ENCODE measurements at regions not wholly inside any gene's neighbourhood (a gene's known extent, or its start where the extent isn't known, plus 50 kb on each side); places are given as distances from the start of the nearest gene placed in this dataset.

- intact Hi-C loops (cut with DNase I): no loop called here
- DNase-seq: no peak
- Histone ChIP-seq H3K27ac (no peak overlapping the region), H3K36me3 (replicated peaks in 1 of 2) (no peaks in the 10 kb centered on the region), H3K9me3 (replicated peaks in 1 of 3) (peaks cover 0 to 11% (median 0%) of the 10 kb centered on the region in 3 donors), H3K27me3 (no peaks in the 10 kb centered on the region), H3K4me1 (replicated peaks in 1 of 2) (no peaks in the 10 kb centered on the region), H3K4me3 (no peak overlapping the region)
- whole genome bisulfite sequencing, 4 donors: 43 to 85% (median 66%) methylated on average over 1 of the region's 1 CpG
- TF ChIP-seq POLR2A (IDR thresholded peaks at IDR 0.05) (no peak), CTCF (IDR thresholded peaks at IDR 0.05) (no peak)
Measured at GRCh38 chr1:168447871-168448270, 95.9 kb downstream of the XCL2 start.

GRCh38 chr1:168446081-168446480 is 97.7 kb downstream of the XCL2 start:
- WGBS, 4 donors: 77 to 82% (median 80%) methylated on average over 5 of the region's 5 CpGs
- Histone ChIP-seq H3K27me3 (no peaks in the 10 kb centered on the region), H3K4me3 (no peak overlapping the region), H3K27ac (no peak overlapping the region), H3K4me1 (replicated peaks in 1 of 2) (no peaks in the 10 kb centered on the region), H3K9me3 (replicated peaks in 1 of 3) (no peaks in the 10 kb centered on the region), H3K36me3 (replicated peaks in 1 of 2) (no peaks in the 10 kb centered on the region)
- TF ChIP-seq POLR2A (IDR thresholded peaks at IDR 0.05) (no peak), CTCF (IDR thresholded peaks at IDR 0.05) (no peak)
- DNase-seq: no peak
- intact Hi-C loops (cut with DNase I): no loop called here

- no peaks in the 10 kb centered on the region for H3K36me3 ChIP-seq (replicated peaks in 1 of 2)
- H3K27me3 ChIP-seq: no peaks in the 10 kb centered on the region
- H3K9me3 ChIP-seq (replicated peaks in 1 of 3): no peaks in the 10 kb centered on the region
- 63 to 94% (median 76%) methylated on average over 5 of the region's 5 CpGs for WGBS, 4 donors
- no peak overlapping the region for H3K4me3 ChIP-seq
- no peak for DNase-seq
- no peak overlapping the region for H3K27ac ChIP-seq
- TF ChIP-seq POLR2A (IDR thresholded peaks at IDR 0.05) (no peak), CTCF (IDR thresholded peaks at IDR 0.05) (no peak)
- no peaks in the 10 kb centered on the region for H3K4me1 ChIP-seq (replicated peaks in 1 of 2)
- intact Hi-C loops (cut with DNase I): no loop called here
Measured at GRCh38 chr1:168443899-168444298, 99.9 kb downstream of the XCL2 start.

- TF ChIP-seq POLR2A (IDR thresholded peaks at IDR 0.05): no peak
- TF ChIP-seq CTCF (IDR thresholded peaks at IDR 0.05): no peak
- Histone ChIP-seq H3K4me1 (replicated peaks in 1 of 2) (no peaks in the 10 kb centered on the region), H3K4me3 (no peak overlapping the region), H3K27me3 (no peaks in the 10 kb centered on the region), H3K9me3 (replicated peaks in 1 of 3) (no peaks in the 10 kb centered on the region), H3K27ac (no peak overlapping the region), H3K36me3 (replicated peaks in 1 of 2) (no peaks in the 10 kb centered on the region)
- DNase-seq: no peak
- intact Hi-C loops (cut with DNase I): no loop called here
- WGBS, 4 donors: 71 to 88% (median 78%) methylated on average over 3 of the region's 3 CpGs
Measured at GRCh38 chr1:168443356-168443755, 100.4 kb downstream of the XCL2 start.

Data from adrenal gland (tissue), 9 donors.